ENCODE measurements at regions not wholly inside any gene's neighbourhood (a gene's known extent, or its start where the extent isn't known, plus 50 kb on each side); places are given as distances from the start of the nearest gene placed in this dataset.

DNA sequence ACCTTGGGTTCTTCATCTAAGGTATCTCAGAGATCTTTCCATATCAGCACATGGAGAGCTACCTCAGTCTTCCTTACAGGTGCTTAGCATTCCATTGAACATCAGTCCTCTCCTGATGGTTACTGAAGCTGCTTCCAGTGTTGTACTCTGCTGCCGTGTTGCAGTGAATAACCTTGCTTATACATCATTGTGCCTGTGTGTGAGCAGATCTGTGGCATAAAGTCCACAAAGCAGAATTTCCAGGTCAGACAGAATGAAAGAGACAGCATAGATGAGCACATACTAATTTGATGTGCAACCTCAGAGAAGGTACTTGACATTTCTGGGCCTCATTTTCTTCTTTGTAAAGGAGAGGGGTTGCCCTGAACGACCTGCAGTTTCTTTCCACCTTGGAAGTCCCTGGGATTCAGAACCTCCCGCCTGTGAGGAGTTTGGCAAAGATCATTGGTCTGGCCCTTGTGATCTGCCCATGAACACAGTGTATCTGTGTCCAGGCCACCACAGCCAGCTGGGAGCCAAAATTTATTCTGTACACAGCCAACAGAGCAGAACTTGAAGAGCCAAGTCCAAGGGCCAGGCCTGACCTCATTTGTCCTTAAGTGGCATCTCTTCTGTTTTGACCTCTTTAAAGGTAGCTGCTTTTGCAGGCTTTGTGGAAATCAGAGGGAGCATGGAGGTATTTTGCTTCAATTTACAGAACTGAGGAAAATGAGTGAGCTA, 57.2 kb upstream of the SLC7A14 start:
- TF ChIP-seq FOXM1 (IDR thresholded peaks at IDR 0.05; ENCODE audit: borderline replicate concordance) (no peak), TARDBP (IDR thresholded peaks at IDR 0.05) (no peak), SP1 (IDR thresholded peaks at IDR 0.05) (no peak), BHLHE40 (IDR thresholded peaks at IDR 0.05; ENCODE audit: borderline replicate concordance) (no peak), SUZ12 (IDR thresholded peaks at IDR 0.05) (no peak), ELF4 (IDR thresholded peaks at IDR 0.05) (no peak), ARNT (IDR thresholded peaks at IDR 0.05) (no peak), FOXA1 (IDR thresholded peaks at IDR 0.05) (no peak)

Data from HEK293T (cell line).